ENCODE measurements at regions not wholly inside any gene's neighbourhood (a gene's known extent, or its start where the extent isn't known, plus 50 kb on each side); places are given as distances from the start of the nearest gene placed in this dataset.

- intact Hi-C loops (cut with micrococcal nuclease; ENCODE audit: unreplicated experiment): no loop called here
- TF ChIP-seq CTCF (conservative IDR thresholded peaks at IDR 0.05; ENCODE audit: low read depth, low read length): no peak
- POLR2A ChIA-PET (ENCODE audit: low non-redundant PET): no interaction called here
- Histone ChIP-seq H3K4me1 (ENCODE audit: insufficient read depth, low read length, poor library complexity, severe bottlenecking) (no peaks in the 10 kb centered on the region), H3K27me3 (replicated peaks; ENCODE audit: insufficient read depth, low read depth, low read length, poor library complexity) (no peaks in the 10 kb centered on the region), H3K4me3 (ENCODE audit: low read depth, low read length, poor library complexity, severe bottlenecking) (no peak overlapping the region), H3K27ac (ENCODE audit: low read depth, low read length, poor library complexity, severe bottlenecking) (no peak overlapping the region), H3K36me3 (ENCODE audit: insufficient read depth, low read length, poor library complexity, severe bottlenecking) (no peaks in the 10 kb centered on the region), H3K9me3 (ENCODE audit: low read depth, low read length, poor library complexity, severe bottlenecking) (no peaks in the 10 kb centered on the region)
- CTCF ChIA-PET: no interaction called here
- no TSS peak for BruUV-seq (replicated peaks)
- DNase-seq (ENCODE audit: low spot score): no peak
Measured at GRCh38 chr5:143649937-143650621, 161.9 kb upstream of the HMHB1 start.

- BruUV-seq (replicated peaks): no TSS peak
- Histone ChIP-seq H3K9me3 (ENCODE audit: low read depth, low read length, poor library complexity, severe bottlenecking) (no peaks in the 10 kb centered on the region), H3K36me3 (ENCODE audit: insufficient read depth, low read length, poor library complexity, severe bottlenecking) (no peaks in the 10 kb centered on the region), H3K27ac (ENCODE audit: low read depth, low read length, poor library complexity, severe bottlenecking) (no peak overlapping the region), H3K27me3 (replicated peaks; ENCODE audit: insufficient read depth, low read depth, low read length, poor library complexity) (no peaks in the 10 kb centered on the region), H3K4me3 (ENCODE audit: low read depth, low read length, poor library complexity, severe bottlenecking) (no peak overlapping the region), H3K4me1 (ENCODE audit: insufficient read depth, low read length, poor library complexity, severe bottlenecking) (no peaks in the 10 kb centered on the region)
- intact Hi-C loops (cut with micrococcal nuclease; ENCODE audit: unreplicated experiment): no loop called here
- ChIA-PET CTCF (no interaction called here), POLR2A (ENCODE audit: low non-redundant PET) (no interaction called here)
- DNase-seq (ENCODE audit: low spot score): peak; percentile 8
- TF ChIP-seq CTCF (conservative IDR thresholded peaks at IDR 0.05; ENCODE audit: low read depth, low read length) (peak; percentile 38; the same call in 1 of the 2 replicates), EZH2 (IDR thresholded peaks at IDR 0.05; ENCODE audit: borderline replicate concordance, low read depth, low read length, poor library complexity, severe bottlenecking) (no peak)
Measured at GRCh38 chr5:143648696-143649095, 163.3 kb upstream of the HMHB1 start.

GRCh38 chr5:143646961-143647360, 165.0 kb upstream of the HMHB1 start:
- TF ChIP-seq CTCF (conservative IDR thresholded peaks at IDR 0.05; ENCODE audit: low read depth, low read length): no peak
- TF ChIP-seq EZH2 (IDR thresholded peaks at IDR 0.05; ENCODE audit: borderline replicate concordance, low read depth, low read length, poor library complexity, severe bottlenecking): no peak
- intact Hi-C loops (cut with micrococcal nuclease; ENCODE audit: unreplicated experiment): no loop called here
- BruUV-seq (replicated peaks): no TSS peak
- CTCF ChIA-PET: no interaction called here
- no peaks in the 10 kb centered on the region for H3K9me3 ChIP-seq (ENCODE audit: low read depth, low read length, poor library complexity, severe bottlenecking)
- POLR2A ChIA-PET (ENCODE audit: low non-redundant PET): no interaction called here
- H3K36me3 ChIP-seq (ENCODE audit: insufficient read depth, low read length, poor library complexity, severe bottlenecking): no peaks in the 10 kb centered on the region
- no peaks in the 10 kb centered on the region for H3K4me1 ChIP-seq (ENCODE audit: insufficient read depth, low read length, poor library complexity, severe bottlenecking)
- no peaks in the 10 kb centered on the region for H3K27me3 ChIP-seq (replicated peaks; ENCODE audit: insufficient read depth, low read depth, low read length, poor library complexity)
- no peak for DNase-seq (ENCODE audit: low spot score)
- no peak overlapping the region for H3K27ac ChIP-seq (ENCODE audit: low read depth, low read length, poor library complexity, severe bottlenecking)
- no peak overlapping the region for H3K4me3 ChIP-seq (ENCODE audit: low read depth, low read length, poor library complexity, severe bottlenecking)
